Aorta (tissue), 5 donors: ENCODE measurements at regions not wholly inside any gene's neighbourhood (a gene's known extent, or its start where the extent isn't known, plus 50 kb on each side); places are given as distances from the start of the nearest gene placed in this dataset.

ENCODE experiments used
- ATAC-seq: fragments of 200-7000 bp; cut with Tn5 transposase; one replicate; pipeline ENCODE4 v1.9.1; 2022; ENCODE audit warnings: moderate library complexity; ENCODE audit not compliant: low FRiP score
- DNase-seq, 2 donors: peaks; one replicate each; pipeline ENCODE4 v3.0.0-alpha.2; 2020
- H3K27ac ChIP-seq, 2 donors: one replicate each; pipeline ENCODE4 v1.5.1; 2013; ENCODE audit warnings: low read length in 2 of 2, mild to moderate bottlenecking in 2 of 2, moderate library complexity in 2 of 2, control low read depth in 1 of 2, inconsistent platforms in 1 of 2, low read depth in 1 of 2
- H3K27me3 ChIP-seq, 2 donors: one replicate each; pipeline ENCODE4 v1.6.1; 2013; ENCODE audit warnings: control low read depth in 1 of 2, low read length in 1 of 2, mild to moderate bottlenecking in 1 of 2, moderate library complexity in 1 of 2; ENCODE audit not compliant: insufficient read depth in 2 of 2, control insufficient read depth in 1 of 2
- H3K36me3 ChIP-seq, 2 donors: one replicate each; pipeline ENCODE4 v1.6.1; 2013; ENCODE audit warnings: control low read depth in 1 of 2, low read length in 1 of 2, mild to moderate bottlenecking in 1 of 2; ENCODE audit not compliant: insufficient read depth in 2 of 2, control insufficient read depth in 1 of 2
- H3K4me1 ChIP-seq, 2 donors: one replicate each; pipeline ENCODE4 v1.6.1; 2013; ENCODE audit warnings: low read length in 2 of 2, control low read depth in 1 of 2, mild to moderate bottlenecking in 1 of 2, moderate library complexity in 1 of 2; ENCODE audit not compliant: insufficient read depth in 2 of 2, control insufficient read depth in 1 of 2
- H3K4me3 ChIP-seq, 2 donors: one replicate each; pipeline ENCODE4 v1.5.1; 2013; ENCODE audit warnings: low read length in 2 of 2, control low read depth in 1 of 2, mild to moderate bottlenecking in 1 of 2
- H3K9me3 ChIP-seq: one replicate; pipeline ENCODE4 v1.6.1; 2013; ENCODE audit warnings: mild to moderate bottlenecking, low read length; ENCODE audit not compliant: control insufficient read depth
- WGBS, 2 donors: extraction: QIAGEN DNeasy Blood & Tissue Kit; methylation state at CpG; one replicate each; pipeline ENCODE4 v1.1.7; 2013; 5-methylcytosine and 5-hydroxymethylcytosine counted together
- intact Hi-C, 2 donors: fragments of 100-400 bp; cut with DNase I; formaldehyde crosslinking; loops; one replicate each; pipeline versions ENCODE4 v1.14.2 to v1.15.0; 2022
- donor health status: healthy with polysubstance abuse.
- donor health status: Bipolar disorder and iron deficiency.
- donor health status: DM: no; HTN: no; CAD: no.
- donor health status: DM: no; HTN: no; CAD: no.
- donor health status: DM: yes; HTN: yes; CAD: no.

GRCh38 chr2:52745144-52745543 lies 1022.5 kb upstream of the CHAC2 start:
- Histone ChIP-seq H3K9me3 (peaks cover 6% of the 10 kb centered on the region), H3K27me3 (peaks cover 0 to 1% of the 10 kb centered on the region in 2 donors), H3K4me3 (no peak overlapping the region), H3K36me3 (no peaks in the 10 kb centered on the region), H3K27ac (no peak overlapping the region), H3K4me1 (no peaks in the 10 kb centered on the region)
- intact Hi-C loops: no loop called here
- DNase-seq (no peak), ATAC-seq (no peak)
- WGBS, 2 donors: 92 to 94% methylated on average over 1 of the region's 1 CpG

- DNase-seq (no peak), ATAC-seq (peak; percentile 38)
- Histone ChIP-seq H3K36me3 (no peaks in the 10 kb centered on the region), H3K4me3 (no peak overlapping the region), H3K27ac (no peak overlapping the region), H3K27me3 (no peaks in the 10 kb centered on the region), H3K4me1 (no peaks in the 10 kb centered on the region), H3K9me3 (no peaks in the 10 kb centered on the region)
- WGBS, 2 donors: 87 to 92% methylated on average over 3 of the region's 3 CpGs
- intact Hi-C loops: no loop called here
Measured at GRCh38 chr2:52732849-52733395, 1034.7 kb upstream of the CHAC2 start.

GRCh38 chr2:52724585-52724984 lies 1043.0 kb upstream of the CHAC2 start:
- intact Hi-C loops: no loop called here
- Histone ChIP-seq H3K4me3 (no peak overlapping the region), H3K4me1 (no peaks in the 10 kb centered on the region), H3K27ac (no peak overlapping the region), H3K36me3 (no peaks in the 10 kb centered on the region), H3K27me3 (no peaks in the 10 kb centered on the region), H3K9me3 (no peaks in the 10 kb centered on the region)
- DNase-seq (no peak), ATAC-seq (no peak)

GRCh38 chr2:52717836-52718235 lies 1049.8 kb upstream of the CHAC2 start:
- Histone ChIP-seq H3K27me3 (no peaks in the 10 kb centered on the region), H3K36me3 (no peaks in the 10 kb centered on the region), H3K4me1 (no peaks in the 10 kb centered on the region), H3K9me3 (no peaks in the 10 kb centered on the region), H3K27ac (no peak overlapping the region), H3K4me3 (no peak overlapping the region)
- ATAC-seq: no peak
- no peak for DNase-seq
- WGBS, 2 donors: 21 to 22% methylated on average over 3 of the region's 3 CpGs
- intact Hi-C loops: loop anchor here in 1 of 2 donors (1.0 kb wide), 1 partner anchor 13 kb away; no protein-coding TSS in a partner anchor

GRCh38 chr2:52710810-52711618 lies 1056.6 kb upstream of the CHAC2 start:
- DNase-seq: no peak
- no peak for ATAC-seq
- Histone ChIP-seq H3K27ac (no peak overlapping the region), H3K27me3 (no peaks in the 10 kb centered on the region), H3K4me3 (no peak overlapping the region), H3K4me1 (no peaks in the 10 kb centered on the region), H3K36me3 (no peaks in the 10 kb centered on the region), H3K9me3 (no peaks in the 10 kb centered on the region)
- intact Hi-C loops: no loop called here
- WGBS, 2 donors: 77 to 83% methylated on average over 5 of the region's 5 CpGs

GRCh38 chr2:52704251-52704650 lies 1063.4 kb upstream of the CHAC2 start:
- Histone ChIP-seq H3K4me1 (no peaks in the 10 kb centered on the region), H3K36me3 (no peaks in the 10 kb centered on the region), H3K9me3 (no peaks in the 10 kb centered on the region), H3K27me3 (no peaks in the 10 kb centered on the region), H3K4me3 (no peak overlapping the region), H3K27ac (no peak overlapping the region)
- DNase-seq (no peak), ATAC-seq (no peak)
- intact Hi-C loops: no loop called here

- no peaks in the 10 kb centered on the region for H3K27me3 ChIP-seq
Measured at GRCh38 chr2:52703004-52703403, 1064.6 kb upstream of the CHAC2 start.

GRCh38 chr2:52698408-52698807 lies 1069.2 kb upstream of the CHAC2 start:
- Histone ChIP-seq H3K4me1 (no peaks in the 10 kb centered on the region), H3K9me3 (no peaks in the 10 kb centered on the region), H3K27me3 (no peaks in the 10 kb centered on the region), H3K4me3 (no peak overlapping the region), H3K36me3 (no peaks in the 10 kb centered on the region), H3K27ac (no peak overlapping the region)
- intact Hi-C loops: no loop called here
- 12 to 21% methylated on average over 3 of the region's 3 CpGs for whole genome bisulfite sequencing, 2 donors
- ATAC-seq: no peak
- no peak for DNase-seq

More at GRCh38 chr2:52703004-52703403, 1064.6 kb upstream of the CHAC2 start:
- Histone ChIP-seq H3K27ac (no peak overlapping the region), H3K4me1 (no peaks in the 10 kb centered on the region), H3K36me3 (no peaks in the 10 kb centered on the region), H3K9me3 (no peaks in the 10 kb centered on the region), H3K4me3 (no peak overlapping the region)
- intact Hi-C loops: no loop called here
- 95 to 96% methylated on average over 4 of the region's 4 CpGs for whole genome bisulfite sequencing, 2 donors
- DNase-seq: no peak
- ATAC-seq: no peak

GRCh38 chr2:52697690-52698089 lies 1069.9 kb upstream of the CHAC2 start:
- no peaks in the 10 kb centered on the region for H3K9me3 ChIP-seq
- no peaks in the 10 kb centered on the region for H3K4me1 ChIP-seq
- DNase-seq (no peak), ATAC-seq (no peak)
- no peak overlapping the region for H3K27ac ChIP-seq
- intact Hi-C loops: no loop called here
- 96 to 98% methylated on average over 4 of the region's 4 CpGs for WGBS, 2 donors
- no peak overlapping the region for H3K4me3 ChIP-seq
- H3K27me3 ChIP-seq: no peaks in the 10 kb centered on the region
- no peaks in the 10 kb centered on the region for H3K36me3 ChIP-seq
